LNCaP clone FGC (cell line): ENCODE measurements at regions not wholly inside any gene's neighbourhood (a gene's known extent, or its start where the extent isn't known, plus 50 kb on each side); places are given as distances from the start of the nearest gene placed in this dataset.

Experiments used
- DNase-seq: peaks from one replicate; pipeline ENCODE4 v3.0.0-alpha.2; 2011; ENCODE audit warnings: low read depth
- H3K4me3 ChIP-seq: 2 replicates; pipeline ENCODE4 v1.5.1; 2011; ENCODE audit warnings: mild to moderate bottlenecking, low read depth, low read length, control low read depth
- CTCF ChIP-seq: IDR thresholded peaks from 2 replicates; pipeline ENCODE4 v1.5.1; 2012; ENCODE audit warnings: mild to moderate bottlenecking; ENCODE audit not compliant: control insufficient read depth, insufficient read depth; ENCODE audit errors: extremely low read depth

GRCh38 chr3:177468331-177468730 is 271.0 kb upstream of the TBL1XR1 start:
- H3K4me3 ChIP-seq, result no peak overlapping the region
- no peak for TF ChIP-seq CTCF
- DNase-seq, result no peak

DNA sequence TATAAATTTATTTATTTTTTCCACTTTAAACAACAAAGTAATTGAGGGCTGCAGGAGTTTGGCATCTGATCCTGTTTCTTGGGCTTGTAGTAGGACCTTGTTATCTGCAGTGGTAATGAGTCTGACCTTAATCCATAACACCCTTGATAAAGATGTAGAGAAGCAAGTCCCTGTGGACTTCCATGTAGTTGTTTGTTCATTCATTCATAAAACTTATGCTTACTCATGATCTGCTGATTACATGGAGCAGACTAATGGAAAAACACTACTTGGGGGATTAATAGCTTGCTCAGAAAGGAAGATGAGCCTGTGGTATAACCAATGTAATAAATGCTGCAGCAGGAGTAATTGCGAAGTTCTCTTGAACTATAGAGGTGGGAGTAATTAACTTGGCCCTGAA is 271.5 kb upstream of the TBL1XR1 start:
- no peak for TF ChIP-seq CTCF
- no peak overlapping the region for H3K4me3 ChIP-seq
- no peak for DNase-seq

DNA sequence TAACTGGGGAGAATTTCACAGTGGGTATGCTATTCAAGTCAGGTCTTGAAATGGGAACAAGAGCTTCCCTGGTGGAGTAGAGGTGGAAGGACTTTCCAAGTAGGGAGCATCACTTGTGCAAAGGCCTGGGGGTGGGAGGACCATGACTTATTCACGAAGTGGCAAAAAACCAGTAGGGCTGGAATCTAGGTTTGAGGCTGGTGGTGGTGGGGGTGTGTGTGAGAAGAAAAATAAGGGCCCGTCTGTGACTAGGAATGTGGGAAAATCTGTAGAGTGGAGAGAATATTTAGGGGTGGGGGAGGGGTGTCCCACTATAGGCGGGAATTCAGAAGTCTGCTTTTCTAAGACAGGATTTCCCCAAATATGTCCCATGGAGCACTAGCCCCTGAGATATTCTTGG is 271.9 kb upstream of the TBL1XR1 start:
- H3K4me3 ChIP-seq, result no peak overlapping the region
- TF ChIP-seq CTCF, result no peak
- DNase-seq, result no peak

DNA sequence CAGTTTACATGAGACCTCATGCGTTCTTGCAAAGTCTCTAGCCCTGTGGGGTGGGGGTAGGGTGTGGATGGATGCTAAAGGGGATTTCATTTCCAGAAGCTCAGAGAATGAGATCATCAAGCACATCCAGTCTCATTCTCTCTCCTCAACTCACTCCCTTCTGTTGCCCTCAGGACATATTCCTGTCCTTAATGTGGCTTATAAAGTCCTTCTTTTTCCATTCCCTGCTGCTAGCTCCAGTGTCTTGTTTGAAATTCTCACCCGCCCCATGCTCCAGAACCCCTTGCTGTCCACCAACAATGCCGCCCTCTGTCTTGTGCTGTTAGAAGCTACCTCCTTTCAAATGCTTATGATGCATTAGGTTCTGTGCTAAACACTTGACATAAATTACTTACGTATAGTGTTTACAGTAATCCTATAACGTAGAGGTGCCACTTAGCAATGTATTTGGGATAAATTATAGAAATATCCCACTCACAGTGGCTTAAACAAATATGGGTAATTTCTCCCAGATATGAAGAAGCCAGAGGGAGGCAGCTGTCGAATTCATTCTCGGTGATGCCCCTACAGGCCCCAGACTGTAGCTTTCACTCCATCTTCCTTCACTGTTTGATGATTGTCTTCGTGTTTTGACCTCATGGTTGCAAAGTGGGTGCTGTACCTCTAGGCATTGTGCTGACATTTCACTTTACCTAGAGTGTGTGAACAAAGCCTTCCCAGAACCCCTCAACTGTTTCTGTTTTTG is 273.1 kb upstream of the TBL1XR1 start:
- no peak for TF ChIP-seq CTCF
- DNase-seq, result no peak

GRCh38 chr3:177471733-177472480 is 274.6 kb upstream of the TBL1XR1 start:
- DNase-seq, result no peak
- no peak overlapping the region for H3K4me3 ChIP-seq
- no peak for TF ChIP-seq CTCF

More for the DNA sequence above, 273.1 kb upstream of the TBL1XR1 start:
- H3K4me3 ChIP-seq, result no peak overlapping the region

DNA sequence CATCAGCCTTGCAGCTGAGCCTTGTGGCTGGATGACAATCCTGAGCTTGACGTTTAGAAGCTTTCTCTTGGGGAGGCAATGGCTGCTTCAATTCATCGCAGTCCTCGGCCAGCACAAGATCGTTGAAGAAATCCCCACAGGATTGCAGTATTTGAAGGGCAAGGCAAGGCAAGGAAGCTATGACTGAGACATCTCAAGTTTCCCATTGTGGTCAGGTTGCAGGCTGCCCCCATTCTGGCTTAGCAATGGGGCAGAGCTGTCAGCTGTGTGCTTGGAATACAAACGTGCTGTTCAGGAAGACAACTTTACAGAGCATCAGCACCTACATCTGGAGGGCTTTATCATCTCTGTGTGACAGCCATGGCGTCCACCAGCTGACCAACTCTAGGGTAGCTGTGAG is 275.9 kb upstream of the TBL1XR1 start:
- H3K4me3 ChIP-seq, result no peak overlapping the region
- no peak for DNase-seq
- no peak for TF ChIP-seq CTCF
